Astrocyte of the cerebellum (primary cell): ENCODE measurements at regions not wholly inside any gene's neighbourhood (a gene's known extent, or its start where the extent isn't known, plus 50 kb on each side); places are given as distances from the start of the nearest gene placed in this dataset.

Experiments used
- DNase-seq: peaks from one replicate; pipeline ENCODE4 v3.0.0-alpha.2; 2011; ENCODE audit warnings: low read depth
- H3K4me3 ChIP-seq: 2 replicates; pipeline ENCODE4 v1.5.1; 2011; ENCODE audit warnings: mild to moderate bottlenecking, low read depth, low read length, moderate library complexity
- CTCF ChIP-seq: IDR thresholded peaks from 2 replicates; pipeline ENCODE4 v1.5.1; 2012; ENCODE audit warnings: low read length, low read depth, moderate library complexity, mild to moderate bottlenecking; ENCODE audit errors: missing control alignments
- in situ Hi-C: cut with HindIII; loops from 2 replicates; pipeline ENCODE4 v1.10.0; 2017; ENCODE audit warnings: low sequenced_read_pairs

- H3K4me3 ChIP-seq: no peak overlapping the region
- DNase-seq: no peak
- TF ChIP-seq CTCF: no peak
- in situ Hi-C loops: no loop called here
Measured at GRCh38 chr2:201966691-201967438, 66.8 kb upstream of the FZD7 start.

- TF ChIP-seq CTCF: no peak
- DNase-seq: no peak
- H3K4me3 ChIP-seq: no peak overlapping the region
- in situ Hi-C loops: no loop called here
Measured at GRCh38 chr2:201968050-201968449, 65.6 kb upstream of the FZD7 start.

- TF ChIP-seq CTCF: no peak
- in situ Hi-C loops: no loop called here
- H3K4me3 ChIP-seq: no peak overlapping the region
- no peak for DNase-seq
Measured at GRCh38 chr2:201968476-201968875, 65.2 kb upstream of the FZD7 start.

GRCh38 chr2:201969241-201969937, 64.3 kb upstream of the FZD7 start:
- no peak for DNase-seq
- in situ Hi-C loops: no loop called here
- no peak for TF ChIP-seq CTCF
- no peak overlapping the region for H3K4me3 ChIP-seq

- in situ Hi-C loops: no loop called here
- H3K4me3 ChIP-seq: no peak overlapping the region
- DNase-seq: peak; percentile 87
- TF ChIP-seq CTCF: no peak
Measured at GRCh38 chr2:201969938-201970785, 63.5 kb upstream of the FZD7 start.

GRCh38 chr2:201970786-201971108, 62.9 kb upstream of the FZD7 start:
- no peak for DNase-seq
- no peak for TF ChIP-seq CTCF
- in situ Hi-C loops: no loop called here
- no peak overlapping the region for H3K4me3 ChIP-seq
